Fibroblast of lung (primary cell): ENCODE measurements at regions not wholly inside any gene's neighbourhood (a gene's known extent, or its start where the extent isn't known, plus 50 kb on each side); places are given as distances from the start of the nearest gene placed in this dataset.

Experiments used
- DNase-seq, 2 donors: peaks; one replicate each; pipeline versions ENCODE4 v3.0.0 to v3.0.0-alpha.2; 2010; ENCODE audit warnings: low read depth in 2 of 2
- H2AFZ ChIP-seq: 2 replicates; pipeline ENCODE4 v1.5.1; 2012; ENCODE audit warnings: low read length, control low read depth, inconsistent platforms
- H3K27ac ChIP-seq: 2 replicates; pipeline ENCODE4 v1.5.1; 2011; ENCODE audit warnings: low read length, control low read depth; ENCODE audit not compliant: insufficient read depth
- H3K27me3 ChIP-seq: 2 replicates; pipeline ENCODE4 v1.5.1; 2011; ENCODE audit warnings: mild to moderate bottlenecking, low read length; ENCODE audit not compliant: control insufficient read depth, insufficient read depth
- H3K36me3 ChIP-seq: 2 replicates; pipeline ENCODE4 v1.5.1; 2011; ENCODE audit warnings: low read length; ENCODE audit not compliant: control insufficient read depth, insufficient read depth
- H3K4me1 ChIP-seq: 2 replicates; pipeline ENCODE4 v1.5.1; 2011; ENCODE audit warnings: low read length; ENCODE audit not compliant: control insufficient read depth, insufficient read depth; ENCODE audit errors: extremely low read depth
- H3K4me2 ChIP-seq: 2 replicates; pipeline ENCODE4 v1.5.1; 2011; ENCODE audit warnings: low read length, control low read depth; ENCODE audit not compliant: insufficient read depth; ENCODE audit errors: extremely low read depth
- H3K4me3 ChIP-seq, 4 experiments: fragments of 200-600 bp in 1 of 4; sonication (generic) in 1 of 4; replicated peaks in 1 of 4; 2 replicates each; pipeline ENCODE4 v1.5.1; 2011 to 2016; ENCODE audit warnings: low read length in 4 of 4, low read depth in 3 of 4, mild to moderate bottlenecking in 3 of 4, control low read depth in 2 of 4, inconsistent platforms in 1 of 4, mixed read lengths in 1 of 4; ENCODE audit not compliant: insufficient read depth in 1 of 4; ENCODE audit errors: control extremely low read depth in 1 of 4
- H3K79me2 ChIP-seq: 2 replicates; pipeline ENCODE4 v1.5.1; 2012; ENCODE audit warnings: mild to moderate bottlenecking, low read length, inconsistent platforms; ENCODE audit not compliant: control insufficient read depth, insufficient read depth
- H3K9ac ChIP-seq: 2 replicates; pipeline ENCODE4 v1.5.1; 2011; ENCODE audit warnings: mild to moderate bottlenecking, low read length, control low read depth; ENCODE audit not compliant: insufficient read depth
- H3K9me3 ChIP-seq: 2 replicates; pipeline ENCODE4 v1.5.1; 2012; ENCODE audit warnings: low read depth, low read length; ENCODE audit not compliant: control insufficient read depth, insufficient read depth
- H4K20me1 ChIP-seq: 2 replicates; pipeline ENCODE4 v1.5.1; 2011; ENCODE audit warnings: low read length; ENCODE audit not compliant: control insufficient read depth, insufficient read depth; ENCODE audit errors: extremely low read depth
- CTCF ChIP-seq, 2 donors: IDR thresholded peaks in 1 of 2; conservative IDR thresholded peaks in 1 of 2; 1 replicate in 1 of 2; 2 replicates in 1 of 2; pipeline ENCODE4 v1.5.1; 2011 to 2012; ENCODE audit warnings: low read length in 2 of 2, control low read depth in 1 of 2, inconsistent platforms in 1 of 2, low read depth in 1 of 2, mild to moderate bottlenecking in 1 of 2
- EZH2 ChIP-seq: IDR thresholded peaks from 2 replicates; pipeline ENCODE4 v1.5.1; 2012; ENCODE audit warnings: low read length, control low read depth, mild to moderate bottlenecking; ENCODE audit errors: missing control alignments

GRCh38 chr13:99870541-99870940 lies 101.0 kb downstream of the ZIC5 start:
- H4K20me1 ChIP-seq = no peaks in the 10 kb centered on the region
- H3K4me1 ChIP-seq = no peaks in the 10 kb centered on the region
- peaks cover 2% of the 10 kb centered on the region for H3K27me3 ChIP-seq
- TF ChIP-seq CTCF (conservative IDR thresholded peaks at IDR 0.05 in 1 of 2, IDR thresholded peaks at IDR 0.05 in 1 of 2; ENCODE audit: low read depth in 1 of 2, low read length in 2 of 2) (no peak), EZH2 (no peak)
- no peak overlapping the region for H3K9ac ChIP-seq
- DNase-seq = no peak
- no peaks in the 10 kb centered on the region for H3K36me3 ChIP-seq
- H3K79me2 ChIP-seq = no peaks in the 10 kb centered on the region
- no peaks in the 10 kb centered on the region for H3K9me3 ChIP-seq
- no peak overlapping the region for H3K4me2 ChIP-seq
- no peak overlapping the region for H3K27ac ChIP-seq
- no peak overlapping the region for H2AFZ ChIP-seq
- no peak overlapping the region for H3K4me3 ChIP-seq

- no peaks in the 10 kb centered on the region for H3K79me2 ChIP-seq
- TF ChIP-seq EZH2 = no peak
- no peak for TF ChIP-seq CTCF (conservative IDR thresholded peaks at IDR 0.05 in 1 of 2, IDR thresholded peaks at IDR 0.05 in 1 of 2; ENCODE audit: low read depth in 1 of 2, low read length in 2 of 2)
- no peak overlapping the region for H3K9ac ChIP-seq
- no peak overlapping the region for H3K4me3 ChIP-seq
- no peaks in the 10 kb centered on the region for H4K20me1 ChIP-seq
- DNase-seq = no peak
- no peaks in the 10 kb centered on the region for H3K27me3 ChIP-seq
- H3K4me2 ChIP-seq = no peak overlapping the region
- H3K27ac ChIP-seq = no peak overlapping the region
- no peaks in the 10 kb centered on the region for H3K4me1 ChIP-seq
- H2AFZ ChIP-seq = no peak overlapping the region
- no peaks in the 10 kb centered on the region for H3K9me3 ChIP-seq
- H3K36me3 ChIP-seq = no peaks in the 10 kb centered on the region
These were observed 101.7 kb downstream of the ZIC5 start for GRCh38 chr13:99869830-99870229.

- no peak for DNase-seq
- H3K4me3 ChIP-seq = no peak overlapping the region
- no peaks in the 10 kb centered on the region for H3K9me3 ChIP-seq
- H4K20me1 ChIP-seq = no peaks in the 10 kb centered on the region
- H3K27ac ChIP-seq = no peak overlapping the region
- peaks cover 3% of the 10 kb centered on the region for H3K27me3 ChIP-seq
- no peak overlapping the region for H3K9ac ChIP-seq
- H3K79me2 ChIP-seq = no peaks in the 10 kb centered on the region
- no peaks in the 10 kb centered on the region for H3K36me3 ChIP-seq
- no peak overlapping the region for H3K4me2 ChIP-seq
- H2AFZ ChIP-seq = no peak overlapping the region
- no peak for TF ChIP-seq EZH2
- TF ChIP-seq CTCF (conservative IDR thresholded peaks at IDR 0.05 in 1 of 2, IDR thresholded peaks at IDR 0.05 in 1 of 2; ENCODE audit: low read depth in 1 of 2, low read length in 2 of 2) = no peak
- H3K4me1 ChIP-seq = no peaks in the 10 kb centered on the region
These were observed 102.8 kb downstream of the ZIC5 start for GRCh38 chr13:99868767-99869166.
